Esophagus muscularis mucosa (tissue), 4 donors: ENCODE measurements at regions not wholly inside any gene's neighbourhood (a gene's known extent, or its start where the extent isn't known, plus 50 kb on each side); places are given as distances from the start of the nearest gene placed in this dataset.

Experiments
- EP300 ChIP-seq: sonication (generic); formaldehyde crosslinking; IDR thresholded peaks from one replicate; pipeline ENCODE4 v1.6.1; 2017; ENCODE audit warnings: antibody characterized with exemption
- POLR2A ChIP-seq: fragments of 450-650 bp; IDR thresholded peaks from one replicate; pipeline ENCODE4 v1.6.1; 2017; ENCODE audit warnings: antibody characterized with exemption, moderate library complexity, mild to moderate bottlenecking, low read depth
- TF ChIP-seq, protein P1 (sequence below), 3 experiments: fragments of 200-600 bp in 2 of 3; fragments of 450-650 bp in 1 of 3; sonication (generic) in 2 of 3; IDR thresholded peaks; one replicate each; pipeline ENCODE4 v1.5.1; 2017 to 2019; ENCODE audit warnings: antibody characterized with exemption in 3 of 3, mild to moderate bottlenecking in 2 of 3, moderate library complexity in 1 of 3

DNA sequence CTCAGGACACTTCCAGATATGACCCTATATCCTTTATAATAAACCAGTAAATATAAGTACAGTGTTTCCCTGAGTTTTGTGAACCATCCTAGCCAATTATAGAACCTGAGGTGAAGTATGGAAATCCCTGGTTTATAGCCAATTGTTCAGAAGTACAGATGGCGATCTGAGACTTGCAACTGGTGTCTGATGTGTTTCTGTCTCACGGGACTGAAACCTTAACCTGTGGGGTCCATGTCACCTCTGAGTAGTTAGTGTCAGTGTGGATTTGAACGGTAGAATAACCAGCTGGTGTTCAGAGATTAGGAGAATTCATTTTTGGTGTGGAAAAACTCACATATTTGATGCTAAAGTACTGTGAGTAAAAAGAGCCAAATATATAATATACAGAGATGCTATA, 606.6 kb downstream of the MAFB start:
- TF ChIP-seq, protein P1, sequence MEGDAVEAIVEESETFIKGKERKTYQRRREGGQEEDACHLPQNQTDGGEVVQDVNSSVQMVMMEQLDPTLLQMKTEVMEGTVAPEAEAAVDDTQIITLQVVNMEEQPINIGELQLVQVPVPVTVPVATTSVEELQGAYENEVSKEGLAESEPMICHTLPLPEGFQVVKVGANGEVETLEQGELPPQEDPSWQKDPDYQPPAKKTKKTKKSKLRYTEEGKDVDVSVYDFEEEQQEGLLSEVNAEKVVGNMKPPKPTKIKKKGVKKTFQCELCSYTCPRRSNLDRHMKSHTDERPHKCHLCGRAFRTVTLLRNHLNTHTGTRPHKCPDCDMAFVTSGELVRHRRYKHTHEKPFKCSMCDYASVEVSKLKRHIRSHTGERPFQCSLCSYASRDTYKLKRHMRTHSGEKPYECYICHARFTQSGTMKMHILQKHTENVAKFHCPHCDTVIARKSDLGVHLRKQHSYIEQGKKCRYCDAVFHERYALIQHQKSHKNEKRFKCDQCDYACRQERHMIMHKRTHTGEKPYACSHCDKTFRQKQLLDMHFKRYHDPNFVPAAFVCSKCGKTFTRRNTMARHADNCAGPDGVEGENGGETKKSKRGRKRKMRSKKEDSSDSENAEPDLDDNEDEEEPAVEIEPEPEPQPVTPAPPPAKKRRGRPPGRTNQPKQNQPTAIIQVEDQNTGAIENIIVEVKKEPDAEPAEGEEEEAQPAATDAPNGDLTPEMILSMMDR (IDR thresholded peaks at IDR 0.05) = no peak
- no peak for TF ChIP-seq EP300
- TF ChIP-seq POLR2A = no peak
